ENCODE measurements at regions not wholly inside any gene's neighbourhood (a gene's known extent, or its start where the extent isn't known, plus 50 kb on each side); places are given as distances from the start of the nearest gene placed in this dataset.

DNA sequence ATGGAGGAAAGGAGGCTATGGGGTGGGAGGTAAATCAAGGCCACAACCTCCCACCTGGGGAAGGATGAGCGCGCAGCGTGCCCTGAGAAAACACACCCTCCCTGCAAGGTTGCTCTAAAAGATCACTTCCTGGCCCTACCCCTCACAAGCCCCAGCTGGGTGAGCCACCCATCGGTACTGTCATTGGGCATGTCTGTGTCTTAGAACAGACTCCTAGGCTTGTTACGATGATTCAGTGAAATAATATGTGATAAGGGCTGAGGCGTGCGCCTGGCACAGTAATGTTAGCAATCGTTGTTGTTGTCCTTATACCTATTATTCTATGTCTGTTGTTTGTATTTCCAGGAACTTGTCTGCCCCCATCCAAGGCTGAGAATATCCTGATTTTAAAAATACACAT lies 175.1 kb downstream of the ZFP36L2 start:
- TF ChIP-seq MAX (IDR thresholded peaks at IDR 0.05; ENCODE audit: low read depth, low read length) (no peak), POLR2A (IDR thresholded peaks at IDR 0.05; ENCODE audit: extremely low read depth, insufficient read length) (no peak), MYC (IDR thresholded peaks at IDR 0.05; ENCODE audit: low read depth, low read length) (no peak)
- TF ChIP-seq, protein P1, sequence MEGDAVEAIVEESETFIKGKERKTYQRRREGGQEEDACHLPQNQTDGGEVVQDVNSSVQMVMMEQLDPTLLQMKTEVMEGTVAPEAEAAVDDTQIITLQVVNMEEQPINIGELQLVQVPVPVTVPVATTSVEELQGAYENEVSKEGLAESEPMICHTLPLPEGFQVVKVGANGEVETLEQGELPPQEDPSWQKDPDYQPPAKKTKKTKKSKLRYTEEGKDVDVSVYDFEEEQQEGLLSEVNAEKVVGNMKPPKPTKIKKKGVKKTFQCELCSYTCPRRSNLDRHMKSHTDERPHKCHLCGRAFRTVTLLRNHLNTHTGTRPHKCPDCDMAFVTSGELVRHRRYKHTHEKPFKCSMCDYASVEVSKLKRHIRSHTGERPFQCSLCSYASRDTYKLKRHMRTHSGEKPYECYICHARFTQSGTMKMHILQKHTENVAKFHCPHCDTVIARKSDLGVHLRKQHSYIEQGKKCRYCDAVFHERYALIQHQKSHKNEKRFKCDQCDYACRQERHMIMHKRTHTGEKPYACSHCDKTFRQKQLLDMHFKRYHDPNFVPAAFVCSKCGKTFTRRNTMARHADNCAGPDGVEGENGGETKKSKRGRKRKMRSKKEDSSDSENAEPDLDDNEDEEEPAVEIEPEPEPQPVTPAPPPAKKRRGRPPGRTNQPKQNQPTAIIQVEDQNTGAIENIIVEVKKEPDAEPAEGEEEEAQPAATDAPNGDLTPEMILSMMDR (IDR thresholded peaks at IDR 0.05; ENCODE audit: low read depth, low read length) = no peak
